Right atrium auricular region (tissue), 2 donors: ENCODE measurements at regions not wholly inside any gene's neighbourhood (a gene's known extent, or its start where the extent isn't known, plus 50 kb on each side); places are given as distances from the start of the nearest gene placed in this dataset.

Experiments
- DNase-seq: peaks from one replicate; pipeline ENCODE4 v3.0.0-alpha.2; 2019; ENCODE audit warnings: low spot score
- H3K27ac ChIP-seq, 2 donors: fragments of 200-600 bp; sonication (generic); 1 replicate in 1 of 2; 2 replicates in 1 of 2; pipeline ENCODE4 v1.5.1; 2016 to 2019
- H3K27me3 ChIP-seq, 2 donors: fragments of 200-600 bp; sonication (generic); one replicate each; pipeline versions ENCODE4 v1.5.1 to v1.6.0; 2017 to 2019
- H3K36me3 ChIP-seq: fragments of 200-600 bp; sonication (generic); one replicate; pipeline ENCODE4 v1.5.1; 2016
- H3K4me1 ChIP-seq, 2 donors: fragments of 200-600 bp; sonication (generic); one replicate each; pipeline versions ENCODE4 v1.5.1 to v1.6.0; 2017 to 2019
- H3K4me3 ChIP-seq, 2 donors: fragments of 200-600 bp; sonication (generic); 1 replicate in 1 of 2; 2 replicates in 1 of 2; pipeline ENCODE4 v1.5.1; 2017 to 2019; ENCODE audit warnings: mild to moderate bottlenecking in 1 of 2, moderate library complexity in 1 of 2
- H3K9me3 ChIP-seq, 2 donors: fragments of 200-600 bp; sonication (generic); one replicate each; pipeline ENCODE4 v1.5.1; 2019
- CTCF ChIP-seq, 2 donors: fragments of 200-600 bp; sonication (generic); IDR thresholded peaks; one replicate each; pipeline ENCODE4 v1.5.1; 2019; ENCODE audit warnings: antibody characterized with exemption in 2 of 2

- Histone ChIP-seq H3K9me3 (peaks cover 0 to 14% of the 10 kb centered on the region in 2 donors), H3K4me3 (no peak overlapping the region), H3K36me3 (no peaks in the 10 kb centered on the region), H3K4me1 (no peaks in the 10 kb centered on the region), H3K27ac (no peak overlapping the region), H3K27me3 (no peaks in the 10 kb centered on the region)
- TF ChIP-seq CTCF (IDR thresholded peaks at IDR 0.05): no peak
- DNase-seq: no peak
Observed at GRCh38 chr2:41579806-41580205, 468.0 kb upstream of the PKDCC start.

GRCh38 chr2:41580806-41581205 is 467.0 kb upstream of the PKDCC start:
- no peaks in the 10 kb centered on the region for H3K27me3 ChIP-seq
- no peak for TF ChIP-seq CTCF (IDR thresholded peaks at IDR 0.05)
- H3K36me3 ChIP-seq: no peaks in the 10 kb centered on the region
- no peaks in the 10 kb centered on the region for H3K4me1 ChIP-seq
- H3K4me3 ChIP-seq: no peak overlapping the region
- no peak overlapping the region for H3K27ac ChIP-seq
- DNase-seq: no peak
- H3K9me3 ChIP-seq: peaks cover 0 to 21% of the 10 kb centered on the region in 2 donors

- Histone ChIP-seq H3K4me3 (no peak overlapping the region), H3K36me3 (no peaks in the 10 kb centered on the region), H3K27ac (no peak overlapping the region), H3K9me3 (no peaks in the 10 kb centered on the region), H3K27me3 (no peaks in the 10 kb centered on the region), H3K4me1 (peaks cover 0 to 28% of the 10 kb centered on the region in 2 donors)
- TF ChIP-seq CTCF (IDR thresholded peaks at IDR 0.05): no peak
- no peak for DNase-seq
Observed at GRCh38 chr2:41595240-41595639, 452.6 kb upstream of the PKDCC start.

- H3K4me1 ChIP-seq: peaks cover 0 to 28% of the 10 kb centered on the region in 2 donors
- no peaks in the 10 kb centered on the region for H3K9me3 ChIP-seq
- H3K4me3 ChIP-seq: no peak overlapping the region
- H3K27ac ChIP-seq: peak overlapping the region; percentile 65 to 70
- H3K36me3 ChIP-seq: no peaks in the 10 kb centered on the region
- no peaks in the 10 kb centered on the region for H3K27me3 ChIP-seq
- no peak for DNase-seq
- no peak for TF ChIP-seq CTCF (IDR thresholded peaks at IDR 0.05)
Observed at GRCh38 chr2:41597680-41598079, 450.1 kb upstream of the PKDCC start.

- Histone ChIP-seq H3K9me3 (no peaks in the 10 kb centered on the region), H3K27ac (peak overlapping the region; percentile 65 to 70), H3K36me3 (no peaks in the 10 kb centered on the region), H3K27me3 (no peaks in the 10 kb centered on the region), H3K4me1 (peaks cover 0 to 28% of the 10 kb centered on the region in 2 donors), H3K4me3 (no peak overlapping the region)
- no peak for DNase-seq
- no peak for TF ChIP-seq CTCF (IDR thresholded peaks at IDR 0.05)
Observed at GRCh38 chr2:41598161-41598894, 449.5 kb upstream of the PKDCC start.

GRCh38 chr2:41600460-41600859 is 447.4 kb upstream of the PKDCC start:
- Histone ChIP-seq H3K4me3 (no peak overlapping the region), H3K4me1 (peaks cover 0 to 28% of the 10 kb centered on the region in 2 donors), H3K9me3 (no peaks in the 10 kb centered on the region), H3K27me3 (no peaks in the 10 kb centered on the region), H3K27ac (no peak overlapping the region), H3K36me3 (no peaks in the 10 kb centered on the region)
- no peak for DNase-seq
- no peak for TF ChIP-seq CTCF (IDR thresholded peaks at IDR 0.05)
